ENCODE measurements at regions not wholly inside any gene's neighbourhood (a gene's known extent, or its start where the extent isn't known, plus 50 kb on each side); places are given as distances from the start of the nearest gene placed in this dataset.

DNA sequence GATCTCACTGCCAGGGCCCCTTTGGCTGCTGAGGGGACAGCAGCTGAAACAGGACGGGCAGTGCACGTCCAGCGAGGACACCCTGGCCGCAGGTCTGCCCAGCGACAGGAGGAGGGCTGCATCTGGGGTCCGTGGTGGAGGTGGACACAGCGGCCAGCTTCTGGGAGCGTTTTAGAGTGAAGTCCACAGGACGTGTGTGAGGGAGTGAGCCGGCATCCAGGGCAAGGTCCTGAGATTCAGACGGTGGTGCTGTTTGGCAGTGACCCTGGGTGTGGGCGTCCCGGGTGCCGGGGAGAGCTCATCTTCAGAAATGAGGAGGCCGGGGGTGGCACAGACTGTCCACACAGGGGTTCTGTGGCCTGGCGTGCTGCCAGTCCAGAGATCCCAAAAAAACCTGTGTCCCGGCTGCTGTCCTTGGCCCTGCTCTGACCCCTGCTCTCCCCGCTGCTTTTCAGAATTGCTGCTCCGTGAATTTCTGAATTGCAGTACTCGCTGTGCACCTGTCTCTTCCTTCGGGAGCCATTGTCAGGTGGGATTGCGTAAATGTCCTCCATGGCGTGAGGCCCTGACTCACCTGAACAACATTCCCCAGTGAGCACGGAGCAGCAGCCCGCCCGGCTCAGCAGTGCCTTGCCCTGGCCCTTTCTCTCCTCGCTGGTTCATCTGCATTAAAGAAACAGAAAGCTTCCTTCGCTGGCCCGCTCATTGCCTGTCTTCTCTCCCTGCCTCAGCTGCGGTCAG, 183.5 kb upstream of the C14orf180 start:
- H3K36me3 ChIP-seq (replicated peaks in 1 of 2; ENCODE audit: control insufficient read depth in 1 of 2, insufficient read depth in 2 of 2, low read length in 1 of 2) = no peaks in the 10 kb centered on the region
- TF ChIP-seq FOXM1 (IDR thresholded peaks at IDR 0.05; ENCODE audit: low read depth) = no peak
- no peak for TF ChIP-seq FOXJ3 (CRISPR knock-in tag; IDR thresholded peaks at IDR 0.05)
- TF ChIP-seq, protein P1, sequence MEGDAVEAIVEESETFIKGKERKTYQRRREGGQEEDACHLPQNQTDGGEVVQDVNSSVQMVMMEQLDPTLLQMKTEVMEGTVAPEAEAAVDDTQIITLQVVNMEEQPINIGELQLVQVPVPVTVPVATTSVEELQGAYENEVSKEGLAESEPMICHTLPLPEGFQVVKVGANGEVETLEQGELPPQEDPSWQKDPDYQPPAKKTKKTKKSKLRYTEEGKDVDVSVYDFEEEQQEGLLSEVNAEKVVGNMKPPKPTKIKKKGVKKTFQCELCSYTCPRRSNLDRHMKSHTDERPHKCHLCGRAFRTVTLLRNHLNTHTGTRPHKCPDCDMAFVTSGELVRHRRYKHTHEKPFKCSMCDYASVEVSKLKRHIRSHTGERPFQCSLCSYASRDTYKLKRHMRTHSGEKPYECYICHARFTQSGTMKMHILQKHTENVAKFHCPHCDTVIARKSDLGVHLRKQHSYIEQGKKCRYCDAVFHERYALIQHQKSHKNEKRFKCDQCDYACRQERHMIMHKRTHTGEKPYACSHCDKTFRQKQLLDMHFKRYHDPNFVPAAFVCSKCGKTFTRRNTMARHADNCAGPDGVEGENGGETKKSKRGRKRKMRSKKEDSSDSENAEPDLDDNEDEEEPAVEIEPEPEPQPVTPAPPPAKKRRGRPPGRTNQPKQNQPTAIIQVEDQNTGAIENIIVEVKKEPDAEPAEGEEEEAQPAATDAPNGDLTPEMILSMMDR (IDR thresholded peaks at IDR 0.05) = no peak
- TF ChIP-seq, protein P2, sequence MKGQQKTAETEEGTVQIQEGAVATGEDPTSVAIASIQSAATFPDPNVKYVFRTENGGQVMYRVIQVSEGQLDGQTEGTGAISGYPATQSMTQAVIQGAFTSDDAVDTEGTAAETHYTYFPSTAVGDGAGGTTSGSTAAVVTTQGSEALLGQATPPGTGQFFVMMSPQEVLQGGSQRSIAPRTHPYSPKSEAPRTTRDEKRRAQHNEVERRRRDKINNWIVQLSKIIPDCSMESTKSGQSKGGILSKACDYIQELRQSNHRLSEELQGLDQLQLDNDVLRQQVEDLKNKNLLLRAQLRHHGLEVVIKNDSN (IDR thresholded peaks at IDR 0.05; ENCODE audit: borderline replicate concordance, low read depth) = no peak
- no peak for TF ChIP-seq ZBTB33 (IDR thresholded peaks at IDR 0.05; ENCODE audit: borderline replicate concordance, low read depth)
- no peak for TF ChIP-seq RFX5 (IDR thresholded peaks at IDR 0.05; ENCODE audit: low read length)
- no peak for TF ChIP-seq YY1 (IDR thresholded peaks at IDR 0.05; ENCODE audit: low read depth)
- no peak for TF ChIP-seq USF2 (IDR thresholded peaks at IDR 0.05; ENCODE audit: borderline replicate concordance, low read depth, low read length)
- no peaks in the 10 kb centered on the region for H3K9me2 ChIP-seq
- H3K4me3 ChIP-seq (ENCODE audit: low read depth in 2 of 2, low read length in 1 of 2) = no peak overlapping the region
- no peak overlapping the region for H3K27ac ChIP-seq (ENCODE audit: low read depth in 2 of 2, low read length in 1 of 2)
- peaks cover 0 to 28% of the 10 kb centered on the region in 2 experiments; a peak in 1 of 4 replicates for H3K4me1 ChIP-seq (ENCODE audit: control insufficient read depth in 1 of 2, insufficient read depth in 2 of 2, low read depth in 1 of 2, low read length in 1 of 2)
- H3K4me2 ChIP-seq = no peak overlapping the region
- no peaks in the 10 kb centered on the region for H3K27me3 ChIP-seq (ENCODE audit: insufficient read depth)
- DNase-seq = no peak
- no peak overlapping the region for H2AFZ ChIP-seq (ENCODE audit: low read depth)
- no peaks in the 10 kb centered on the region for H4K20me1 ChIP-seq (ENCODE audit: insufficient read depth)
- H3K9me3 ChIP-seq = peaks cover 6% of the 10 kb centered on the region; the same call in 1 of the 2 replicates
- no peaks in the 10 kb centered on the region for H3F3A ChIP-seq (replicated peaks; ENCODE audit: insufficient read depth)
- ChIA-PET POLR2A (no interaction called here), CTCF (interaction anchor here (0.9 to 1.3 kb wide), 3 partner anchors 12 to 102 kb away, joined by 3 to 4 read pairs (median 4); no protein-coding TSS in a partner anchor)
- WGBS (ENCODE audit: low lambda C conversion rate) = 63% methylated on average over 26 of the region's 30 CpGs
- no peak overlapping the region for H3K9ac ChIP-seq
- H3K79me2 ChIP-seq (ENCODE audit: insufficient read depth) = no peaks in the 10 kb centered on the region

Measured in SK-N-SH (cell line).